ENCODE measurements at regions not wholly inside any gene's neighbourhood (a gene's known extent, or its start where the extent isn't known, plus 50 kb on each side); places are given as distances from the start of the nearest gene placed in this dataset.

DNA sequence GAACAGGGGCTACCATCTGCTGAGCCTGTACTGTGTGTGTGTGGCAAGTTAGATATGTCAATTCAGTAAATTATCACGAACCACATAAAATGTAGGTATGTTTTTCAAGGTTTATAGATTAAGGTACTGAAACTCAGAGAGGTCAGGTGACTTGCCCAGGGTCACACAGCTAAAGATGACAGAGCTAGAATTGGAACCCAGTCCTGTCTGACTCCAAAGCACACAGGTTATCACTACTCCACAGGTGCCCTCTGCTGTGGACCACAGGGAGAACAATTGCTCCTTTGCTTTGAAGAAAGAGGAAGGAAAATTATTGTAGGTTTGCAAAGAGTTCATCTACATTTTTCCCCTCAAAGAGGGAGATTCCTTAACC, 229.7 kb upstream of the AGAP1 start:
- peak overlapping the region; percentile 5 for H3K4me3 ChIP-seq (ENCODE audit: low read length)
- no peaks in the 10 kb centered on the region for H3K36me3 ChIP-seq (ENCODE audit: control insufficient read depth, insufficient read depth, low read length)
- H3K27ac ChIP-seq (ENCODE audit: low read depth, low read length): no peak overlapping the region
- no peaks in the 10 kb centered on the region for H3K4me1 ChIP-seq (ENCODE audit: control insufficient read depth, insufficient read depth, low read length)
- no peaks in the 10 kb centered on the region for H3K27me3 ChIP-seq (ENCODE audit: control insufficient read depth, insufficient read depth, low read length)
- no peak overlapping the region for H3K9ac ChIP-seq (ENCODE audit: low read length)

DNA sequence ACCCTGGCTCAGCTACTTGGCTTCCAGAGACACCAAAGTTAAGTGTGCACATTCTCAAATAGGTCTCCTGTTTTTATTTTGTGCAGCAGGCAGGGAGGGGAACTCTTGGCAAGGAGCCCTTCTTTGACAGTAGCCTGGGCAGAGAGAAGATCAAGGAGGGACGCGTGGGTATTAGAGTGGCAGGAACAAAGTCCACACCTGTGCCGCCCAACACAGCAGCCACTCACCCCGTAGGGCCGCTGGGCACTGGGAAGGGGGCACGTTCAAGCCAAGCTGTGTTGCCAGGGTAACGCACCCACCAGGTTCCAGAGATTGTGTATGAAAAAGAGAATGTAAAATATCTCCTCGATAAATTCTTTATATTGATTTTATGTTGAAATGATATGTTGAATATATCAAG, 229.3 kb upstream of the AGAP1 start:
- Histone ChIP-seq H3K27ac (ENCODE audit: low read depth, low read length) (no peak overlapping the region), H3K4me1 (ENCODE audit: control insufficient read depth, insufficient read depth, low read length) (no peaks in the 10 kb centered on the region), H3K4me3 (ENCODE audit: low read length) (no peak overlapping the region), H3K36me3 (ENCODE audit: control insufficient read depth, insufficient read depth, low read length) (no peaks in the 10 kb centered on the region), H3K9ac (ENCODE audit: low read length) (no peak overlapping the region), H3K27me3 (ENCODE audit: control insufficient read depth, insufficient read depth, low read length) (no peaks in the 10 kb centered on the region)

DNA sequence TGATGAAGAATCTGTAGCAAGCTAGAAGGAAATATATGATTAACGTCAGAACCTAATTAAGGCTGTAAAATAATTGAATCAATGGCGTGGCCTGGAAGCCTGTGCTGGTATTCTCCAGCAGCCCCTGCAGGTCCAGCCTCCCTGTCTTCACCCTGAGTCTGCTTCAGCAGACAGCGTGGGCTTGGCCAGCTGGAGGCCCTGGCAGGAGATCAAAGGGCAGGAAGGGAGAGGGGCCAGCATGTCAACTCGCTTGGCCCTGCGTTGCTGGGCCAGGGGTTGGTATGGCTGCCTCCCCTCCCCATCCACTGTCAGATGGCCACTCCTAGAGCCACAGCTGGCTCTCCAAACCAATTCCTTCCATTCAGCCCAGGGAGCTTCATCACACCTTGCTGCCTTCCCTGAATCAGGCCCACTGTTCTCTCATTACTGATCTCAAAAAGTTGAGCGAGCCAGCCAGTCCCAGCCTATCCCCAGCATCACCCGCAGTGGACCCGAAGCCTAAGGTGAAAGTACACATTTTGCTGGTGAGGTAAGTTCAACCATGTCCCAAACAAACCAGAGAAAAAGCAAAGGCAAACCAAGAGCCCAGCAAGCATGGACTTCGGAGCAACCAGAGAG, 228.4 kb upstream of the AGAP1 start:
- H3K4me1 ChIP-seq (ENCODE audit: control insufficient read depth, insufficient read depth, low read length): no peaks in the 10 kb centered on the region
- no peak overlapping the region for H3K4me3 ChIP-seq (ENCODE audit: low read length)
- H3K27ac ChIP-seq (ENCODE audit: low read depth, low read length): no peak overlapping the region
- H3K27me3 ChIP-seq (ENCODE audit: control insufficient read depth, insufficient read depth, low read length): no peaks in the 10 kb centered on the region
- no peaks in the 10 kb centered on the region for H3K36me3 ChIP-seq (ENCODE audit: control insufficient read depth, insufficient read depth, low read length)
- H3K9ac ChIP-seq (ENCODE audit: low read length): no peak overlapping the region

DNA sequence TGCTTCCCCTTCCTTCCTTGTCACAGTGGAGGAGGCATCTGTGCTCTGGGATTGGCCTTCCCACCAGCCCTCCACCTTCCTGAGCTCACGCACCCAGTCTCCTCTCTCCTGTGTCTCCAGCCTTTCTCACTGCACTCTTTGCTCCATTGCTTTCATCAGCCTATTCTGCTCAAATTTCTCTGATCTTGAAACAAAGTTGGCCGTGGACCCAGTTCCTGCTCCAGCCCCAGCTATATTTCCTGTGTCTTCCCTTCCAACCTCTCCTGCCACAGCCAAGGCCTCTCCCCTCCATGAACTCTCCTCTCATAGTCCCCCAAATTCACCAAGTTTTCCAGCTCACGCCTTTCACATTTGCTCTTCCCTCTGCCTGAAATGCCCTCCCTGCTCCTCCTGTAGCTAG, 226.6 kb upstream of the AGAP1 start:
- no peak overlapping the region for H3K4me3 ChIP-seq (ENCODE audit: low read length)
- no peak overlapping the region for H3K27ac ChIP-seq (ENCODE audit: low read depth, low read length)

DNA sequence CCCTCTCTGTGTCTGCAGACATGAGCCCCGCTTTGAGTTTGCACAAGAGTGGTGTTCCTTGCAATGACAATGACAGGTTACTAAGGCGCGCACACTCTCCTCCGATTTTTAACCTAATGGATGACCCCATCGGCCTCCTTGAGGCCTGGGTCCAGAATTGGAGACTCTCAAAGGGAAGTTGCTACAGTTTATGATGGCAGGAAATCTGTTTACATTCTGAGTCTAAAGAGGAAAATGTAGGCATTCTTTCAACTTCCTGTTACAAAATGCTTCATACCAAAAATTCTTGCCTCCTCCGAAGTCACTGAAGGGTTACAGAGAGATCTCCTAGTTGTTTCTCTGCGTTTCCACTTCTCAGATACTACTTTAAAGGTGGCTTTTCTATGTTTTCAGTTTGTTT, 225.3 kb upstream of the AGAP1 start:
- Histone ChIP-seq H3K9ac (ENCODE audit: low read length) (no peak overlapping the region), H3K4me1 (ENCODE audit: control insufficient read depth, insufficient read depth, low read length) (no peaks in the 10 kb centered on the region), H3K27ac (ENCODE audit: low read depth, low read length) (no peak overlapping the region), H3K27me3 (ENCODE audit: control insufficient read depth, insufficient read depth, low read length) (no peaks in the 10 kb centered on the region), H3K4me3 (ENCODE audit: low read length) (no peak overlapping the region), H3K36me3 (ENCODE audit: control insufficient read depth, insufficient read depth, low read length) (no peaks in the 10 kb centered on the region)

More for the DNA sequence above, 226.6 kb upstream of the AGAP1 start:
- Histone ChIP-seq H3K9ac (ENCODE audit: low read length) (no peak overlapping the region), H3K4me1 (ENCODE audit: control insufficient read depth, insufficient read depth, low read length) (no peaks in the 10 kb centered on the region), H3K27me3 (ENCODE audit: control insufficient read depth, insufficient read depth, low read length) (no peaks in the 10 kb centered on the region), H3K36me3 (ENCODE audit: control insufficient read depth, insufficient read depth, low read length) (no peaks in the 10 kb centered on the region)

DNA sequence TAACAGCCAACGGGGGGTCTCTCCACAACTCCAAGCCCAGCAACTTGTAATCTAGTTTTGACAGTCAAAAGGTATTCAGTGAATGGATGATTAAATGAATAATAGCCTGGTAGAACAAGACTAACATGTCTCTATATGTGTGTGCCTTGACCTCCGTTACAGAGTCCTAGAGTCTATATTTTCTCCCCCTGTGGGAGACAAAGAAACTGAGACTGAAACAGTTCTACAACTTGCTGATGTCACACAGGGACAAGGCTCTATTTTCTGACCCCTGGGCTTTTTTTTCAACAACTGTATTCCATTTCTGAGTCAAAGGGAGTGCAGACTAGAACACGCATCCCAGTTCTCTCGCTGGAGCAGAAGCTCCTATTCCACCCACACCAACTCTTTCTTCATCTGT, 223.6 kb upstream of the AGAP1 start:
- no peak overlapping the region for H3K27ac ChIP-seq (ENCODE audit: low read depth, low read length)

DNA sequence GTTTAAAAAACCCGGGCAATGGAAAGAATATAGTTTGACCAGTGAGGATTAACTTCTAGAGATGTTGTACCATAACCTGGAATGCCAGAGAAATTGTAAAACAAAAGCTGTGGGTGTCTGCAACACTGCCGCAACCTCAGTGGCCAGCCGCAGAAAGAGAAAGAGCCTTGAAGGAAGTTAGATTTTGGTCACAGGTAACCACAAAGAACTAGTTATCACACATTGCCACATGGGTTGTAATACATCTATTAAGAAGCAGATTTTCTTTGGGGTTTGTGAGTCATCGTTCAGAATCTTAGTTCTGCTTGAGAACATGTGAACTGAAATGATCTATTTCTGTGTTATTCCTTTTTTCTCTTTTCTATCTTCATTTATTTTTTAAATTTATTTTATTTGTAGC, 222.9 kb upstream of the AGAP1 start:
- Histone ChIP-seq H3K36me3 (ENCODE audit: control insufficient read depth, insufficient read depth, low read length) (no peaks in the 10 kb centered on the region), H3K4me3 (ENCODE audit: low read length) (no peak overlapping the region), H3K27me3 (ENCODE audit: control insufficient read depth, insufficient read depth, low read length) (no peaks in the 10 kb centered on the region), H3K9ac (ENCODE audit: low read length) (no peak overlapping the region), H3K27ac (ENCODE audit: low read depth, low read length) (no peak overlapping the region), H3K4me1 (ENCODE audit: control insufficient read depth, insufficient read depth, low read length) (no peaks in the 10 kb centered on the region)

More for the DNA sequence above, 223.6 kb upstream of the AGAP1 start:
- H3K9ac ChIP-seq (ENCODE audit: low read length): no peak overlapping the region
- H3K36me3 ChIP-seq (ENCODE audit: control insufficient read depth, insufficient read depth, low read length): no peaks in the 10 kb centered on the region
- H3K4me1 ChIP-seq (ENCODE audit: control insufficient read depth, insufficient read depth, low read length): no peaks in the 10 kb centered on the region
- H3K4me3 ChIP-seq (ENCODE audit: low read length): no peak overlapping the region
- H3K27me3 ChIP-seq (ENCODE audit: control insufficient read depth, insufficient read depth, low read length): no peaks in the 10 kb centered on the region

DNA sequence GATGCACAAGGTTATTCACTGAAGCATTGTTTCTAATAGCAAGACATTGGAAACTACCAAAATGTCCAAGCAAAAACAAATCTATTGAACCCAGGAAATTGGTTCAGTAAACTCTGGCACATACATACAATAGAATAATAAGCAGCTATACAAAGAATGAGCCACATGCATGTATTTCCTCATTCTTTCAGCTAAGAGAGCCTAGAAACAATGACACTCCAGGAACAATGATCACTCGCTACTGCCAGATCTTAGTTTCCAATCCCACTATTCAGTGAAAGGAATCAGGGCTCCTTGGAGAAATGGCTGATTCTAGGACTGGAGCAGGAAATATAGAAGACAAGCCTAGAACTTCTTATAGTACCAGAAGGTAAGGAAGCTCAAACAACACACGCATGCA, 221.9 kb upstream of the AGAP1 start:
- Histone ChIP-seq H3K9ac (ENCODE audit: low read length) (no peak overlapping the region), H3K4me3 (ENCODE audit: low read length) (no peak overlapping the region), H3K4me1 (ENCODE audit: control insufficient read depth, insufficient read depth, low read length) (no peaks in the 10 kb centered on the region), H3K36me3 (ENCODE audit: control insufficient read depth, insufficient read depth, low read length) (no peaks in the 10 kb centered on the region), H3K27ac (ENCODE audit: low read depth, low read length) (no peak overlapping the region), H3K27me3 (ENCODE audit: control insufficient read depth, insufficient read depth, low read length) (no peaks in the 10 kb centered on the region)

DNA sequence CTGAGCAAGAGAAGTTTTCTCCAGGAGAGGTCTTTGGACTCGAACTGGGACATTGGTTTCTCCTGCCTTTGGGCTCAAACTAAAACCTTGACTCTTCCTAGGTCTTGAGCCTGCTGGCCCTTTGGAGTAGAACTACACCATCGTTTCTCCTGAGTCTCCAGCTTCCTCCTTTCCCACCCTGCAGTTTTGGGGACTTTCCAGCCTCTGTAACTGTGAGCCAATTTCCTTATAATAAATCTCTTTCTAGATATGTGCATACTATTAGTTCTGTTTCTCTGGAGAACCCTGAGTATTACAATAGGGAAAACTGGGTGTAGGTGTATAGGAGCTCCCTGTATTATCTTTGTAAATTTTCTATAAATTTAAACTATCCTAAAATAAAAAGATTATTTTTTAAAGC, 219.8 kb upstream of the AGAP1 start:
- Histone ChIP-seq H3K27me3 (ENCODE audit: control insufficient read depth, insufficient read depth, low read length) (no peaks in the 10 kb centered on the region), H3K9ac (ENCODE audit: low read length) (no peak overlapping the region), H3K27ac (ENCODE audit: low read depth, low read length) (no peak overlapping the region), H3K4me3 (ENCODE audit: low read length) (no peak overlapping the region), H3K36me3 (ENCODE audit: control insufficient read depth, insufficient read depth, low read length) (no peaks in the 10 kb centered on the region), H3K4me1 (ENCODE audit: control insufficient read depth, insufficient read depth, low read length) (no peaks in the 10 kb centered on the region)

DNA sequence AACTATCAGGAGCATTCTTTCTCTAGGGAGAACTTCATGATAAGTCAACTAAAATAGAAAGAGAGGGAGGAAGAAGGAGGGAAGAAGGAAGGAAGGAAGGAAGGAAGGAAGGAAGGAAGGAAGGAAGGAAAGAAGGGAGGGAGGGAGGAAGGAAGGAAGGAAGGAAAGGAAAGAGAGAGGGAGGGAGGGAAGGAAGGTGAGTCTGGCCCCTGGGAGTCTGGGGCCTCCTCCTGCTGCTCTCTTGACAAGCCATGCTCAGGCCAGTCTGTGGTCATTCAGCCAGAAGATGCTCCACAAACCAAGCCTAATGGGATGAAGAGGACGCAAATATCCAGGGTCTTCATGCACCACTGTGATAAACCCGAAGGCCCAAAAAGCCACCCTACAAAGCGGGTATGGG, 216.4 kb upstream of the AGAP1 start:
- Histone ChIP-seq H3K27me3 (ENCODE audit: control insufficient read depth, insufficient read depth, low read length) (no peaks in the 10 kb centered on the region), H3K27ac (ENCODE audit: low read depth, low read length) (no peak overlapping the region), H3K9ac (ENCODE audit: low read length) (no peak overlapping the region), H3K4me3 (ENCODE audit: low read length) (no peak overlapping the region), H3K4me1 (ENCODE audit: control insufficient read depth, insufficient read depth, low read length) (no peaks in the 10 kb centered on the region), H3K36me3 (ENCODE audit: control insufficient read depth, insufficient read depth, low read length) (no peaks in the 10 kb centered on the region)

DNA sequence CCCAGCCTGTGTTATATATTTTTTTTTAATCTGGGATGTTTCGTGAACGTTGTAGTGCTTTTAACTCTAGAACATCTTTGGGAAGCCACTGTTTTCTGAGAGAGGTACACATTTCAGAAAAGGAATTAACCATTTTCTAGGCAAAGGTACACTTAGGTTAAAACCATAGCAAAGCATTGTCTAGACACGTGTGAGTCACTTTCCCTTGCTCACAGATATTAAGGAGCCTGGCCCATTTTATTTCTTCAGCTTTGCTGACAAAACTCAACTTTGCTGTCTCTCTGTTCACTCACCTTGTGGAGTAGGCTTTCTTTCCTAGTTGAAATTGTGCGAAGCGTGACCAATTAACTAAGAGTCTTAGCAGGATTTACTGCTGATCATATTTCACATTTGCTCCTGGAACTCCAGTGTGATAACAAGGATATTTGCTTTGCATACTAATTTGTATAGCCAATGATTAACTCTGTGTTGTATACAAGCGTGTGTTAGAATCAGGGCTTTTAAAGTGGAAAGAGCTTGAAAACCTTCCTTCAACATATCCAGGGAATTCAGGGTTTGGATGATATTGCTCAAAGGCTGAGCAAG, 215.0 kb upstream of the AGAP1 start:
- Histone ChIP-seq H3K9ac (ENCODE audit: low read length) (no peak overlapping the region), H3K27me3 (ENCODE audit: control insufficient read depth, insufficient read depth, low read length) (no peaks in the 10 kb centered on the region), H3K4me3 (ENCODE audit: low read length) (no peak overlapping the region), H3K27ac (ENCODE audit: low read depth, low read length) (no peak overlapping the region), H3K36me3 (ENCODE audit: control insufficient read depth, insufficient read depth, low read length) (no peaks in the 10 kb centered on the region), H3K4me1 (ENCODE audit: control insufficient read depth, insufficient read depth, low read length) (no peaks in the 10 kb centered on the region)

DNA sequence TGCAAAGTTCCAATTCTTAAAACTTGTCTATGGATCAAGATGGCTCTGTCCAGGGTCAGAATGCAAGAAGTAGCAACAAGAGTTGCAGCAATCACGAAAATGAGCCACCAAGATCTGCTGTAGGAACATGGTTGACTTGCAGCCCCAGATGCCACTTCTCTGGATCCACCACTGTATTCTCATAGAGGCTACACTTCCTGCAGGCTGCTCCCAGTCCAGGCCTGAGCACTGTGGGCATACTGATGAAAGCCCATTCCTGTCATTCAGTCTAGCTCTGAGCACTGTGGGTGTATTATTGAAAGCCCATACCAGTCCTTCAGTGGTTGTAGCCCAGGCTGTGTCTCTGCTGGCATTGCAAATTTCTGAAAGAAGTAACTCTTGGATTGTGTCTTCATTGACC, 213.9 kb upstream of the AGAP1 start:
- Histone ChIP-seq H3K4me3 (ENCODE audit: low read length) (no peak overlapping the region), H3K9ac (ENCODE audit: low read length) (no peak overlapping the region), H3K27ac (ENCODE audit: low read depth, low read length) (no peak overlapping the region), H3K27me3 (ENCODE audit: control insufficient read depth, insufficient read depth, low read length) (no peaks in the 10 kb centered on the region), H3K36me3 (ENCODE audit: control insufficient read depth, insufficient read depth, low read length) (no peaks in the 10 kb centered on the region), H3K4me1 (ENCODE audit: control insufficient read depth, insufficient read depth, low read length) (no peaks in the 10 kb centered on the region)

DNA sequence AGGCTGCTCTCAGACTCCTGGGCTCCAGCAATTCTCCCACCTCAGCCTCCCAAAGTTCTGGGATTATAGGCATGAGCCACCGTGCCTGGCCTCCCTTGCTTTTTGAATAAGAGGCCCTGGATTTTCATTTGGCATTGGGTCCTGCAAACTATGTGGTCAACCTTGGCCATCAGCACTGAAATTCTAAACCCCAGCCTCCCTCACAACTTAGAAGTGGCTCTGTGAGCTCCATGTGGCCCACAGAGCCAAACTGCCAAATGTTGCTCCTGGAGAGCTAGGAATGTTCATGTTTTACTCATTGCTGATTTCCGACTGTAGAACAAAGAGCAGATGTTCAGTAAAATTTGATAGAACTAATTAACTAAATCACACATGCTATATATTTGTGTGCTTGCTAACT, 210.6 kb upstream of the AGAP1 start:
- Histone ChIP-seq H3K27me3 (ENCODE audit: control insufficient read depth, insufficient read depth, low read length) (no peaks in the 10 kb centered on the region), H3K36me3 (ENCODE audit: control insufficient read depth, insufficient read depth, low read length) (no peaks in the 10 kb centered on the region), H3K4me1 (ENCODE audit: control insufficient read depth, insufficient read depth, low read length) (no peaks in the 10 kb centered on the region), H3K27ac (ENCODE audit: low read depth, low read length) (no peak overlapping the region), H3K9ac (ENCODE audit: low read length) (no peak overlapping the region), H3K4me3 (ENCODE audit: low read length) (no peak overlapping the region)
